Inflammatory macrophage treated with lipopolysaccharide for 1 hour (primary cell): ENCODE measurements at regions not wholly inside any gene's neighbourhood (a gene's known extent, or its start where the extent isn't known, plus 50 kb on each side); places are given as distances from the start of the nearest gene placed in this dataset.
"Not testable (repeated sequence)": the region's sequence is repeated elsewhere in the genome, so short reads cannot be mapped to it uniquely, and the experiment has no call there.

Experiments
- DNase-seq, 2 donors: peaks; one replicate each; pipeline ENCODE4 v3.0.0-alpha.2; 2020 to 2022

DNA sequence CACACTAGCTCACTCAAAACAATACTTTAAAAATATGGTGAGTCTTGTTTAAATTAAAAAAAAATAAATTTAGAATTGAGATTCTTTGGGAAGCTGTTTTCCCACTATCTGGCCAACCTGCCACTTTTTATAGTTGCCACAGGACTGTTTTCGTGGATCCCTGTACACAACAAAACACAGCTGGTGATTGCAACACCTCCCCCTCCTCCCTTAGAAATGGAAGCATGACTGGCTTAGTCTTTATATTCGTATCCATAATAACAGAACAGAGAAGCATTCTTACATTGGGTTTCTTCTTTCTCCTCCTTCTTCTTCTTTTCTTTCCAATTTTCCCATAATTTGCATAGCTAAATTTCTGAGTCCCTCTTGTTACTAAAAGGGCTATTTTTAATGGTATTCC lies 79.5 kb upstream of the GJB6 start:
- peak; percentile 46 to 52 for DNase-seq

DNA sequence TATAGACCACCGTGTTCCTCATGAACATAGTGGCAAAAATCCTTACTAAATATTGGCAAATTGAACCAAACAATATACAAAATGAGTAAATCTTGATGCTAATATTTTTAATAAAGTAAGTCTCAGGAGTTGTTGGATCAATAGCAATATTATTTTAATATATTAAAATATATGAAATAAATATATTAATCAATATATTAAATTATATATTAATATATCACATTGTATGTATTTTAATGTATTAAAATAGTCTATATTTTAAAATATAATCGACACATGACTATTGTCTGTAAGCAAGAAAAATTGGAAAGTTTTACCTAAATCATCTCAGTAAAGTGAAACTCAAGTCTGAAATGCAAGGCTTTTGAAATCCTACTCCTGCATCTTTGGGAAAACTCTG lies 78.9 kb upstream of the GJB6 start:
- no peak for DNase-seq

DNA sequence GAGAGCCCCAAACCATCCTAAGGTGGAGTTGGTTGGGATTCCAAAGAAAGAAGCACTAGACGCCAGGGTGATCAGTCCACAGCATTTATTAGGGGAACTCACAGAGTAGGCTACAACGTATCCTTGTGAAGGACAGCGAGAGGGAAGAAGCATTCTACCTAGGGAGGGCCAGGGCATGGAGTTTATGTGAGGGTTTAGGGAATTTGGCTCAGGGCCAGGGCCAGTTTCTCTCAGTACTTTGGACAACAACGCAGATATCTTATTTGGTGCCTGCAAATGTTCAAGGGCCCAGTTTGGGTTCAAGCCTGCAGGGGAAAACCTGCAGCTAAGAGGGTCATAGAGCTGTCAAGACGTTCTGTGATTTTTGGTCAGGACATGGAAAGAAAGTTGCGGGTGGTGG lies 73.9 kb upstream of the GJB6 start:
- no peak for DNase-seq

DNA sequence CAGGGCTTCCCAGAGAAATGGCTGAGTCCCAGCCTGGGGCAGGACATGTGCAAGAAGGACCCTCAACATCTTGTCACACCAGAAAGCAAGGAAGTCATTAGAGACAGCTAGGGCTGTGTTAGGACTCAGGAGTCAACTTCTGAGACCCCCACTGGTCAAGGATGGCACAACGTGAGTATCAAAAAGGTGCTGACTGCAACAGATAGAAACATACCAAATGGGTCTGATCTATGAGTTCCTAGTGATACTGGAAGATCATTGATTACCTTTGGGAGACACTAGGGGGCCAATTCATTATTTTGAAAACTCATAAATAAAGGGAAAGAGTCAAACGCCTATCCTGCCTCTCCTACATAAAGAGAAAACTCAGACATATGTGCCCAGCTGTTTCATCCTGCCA lies 73.5 kb upstream of the GJB6 start:
- DNase-seq: no peak

DNA sequence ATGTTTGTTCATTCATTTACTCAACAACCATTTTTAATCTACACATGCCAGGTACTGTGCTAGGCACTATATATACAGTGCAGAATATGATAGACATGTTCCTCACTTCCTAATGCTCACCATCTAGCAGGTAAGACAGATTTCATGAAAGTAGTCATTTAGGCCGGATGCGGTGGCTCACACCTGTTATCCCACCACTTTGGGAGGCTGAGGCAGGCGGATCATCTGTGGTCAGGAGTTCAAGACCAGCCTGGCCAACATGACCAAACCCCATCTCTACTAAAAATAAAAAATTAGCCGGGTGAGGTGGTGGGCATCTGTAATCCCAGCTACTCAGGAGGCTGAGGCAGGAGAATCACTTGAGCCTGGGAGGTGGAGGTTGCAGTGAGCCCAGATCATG lies 71.9 kb upstream of the GJB6 start:
- not testable (repeated sequence) for DNase-seq

DNA sequence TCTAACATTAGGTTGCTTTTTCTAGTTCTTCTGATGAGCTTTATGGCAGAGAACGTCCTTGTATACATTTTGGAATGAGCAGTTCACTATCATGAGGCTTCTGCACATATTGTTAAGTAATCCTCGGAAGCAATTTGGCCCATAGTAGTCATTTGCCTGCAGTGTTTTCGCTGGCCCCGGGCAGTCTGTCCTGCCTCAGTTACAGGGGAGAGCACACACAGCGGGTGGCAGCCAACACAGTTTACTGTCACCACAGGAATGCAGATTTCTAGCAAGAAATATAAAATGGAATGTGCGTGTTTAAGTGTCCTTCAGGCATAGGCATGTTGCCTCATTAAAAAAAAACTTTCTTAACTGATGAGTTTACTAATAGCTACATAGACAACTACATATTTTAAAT lies 71.5 kb upstream of the GJB6 start:
- DNase-seq: no peak

DNA sequence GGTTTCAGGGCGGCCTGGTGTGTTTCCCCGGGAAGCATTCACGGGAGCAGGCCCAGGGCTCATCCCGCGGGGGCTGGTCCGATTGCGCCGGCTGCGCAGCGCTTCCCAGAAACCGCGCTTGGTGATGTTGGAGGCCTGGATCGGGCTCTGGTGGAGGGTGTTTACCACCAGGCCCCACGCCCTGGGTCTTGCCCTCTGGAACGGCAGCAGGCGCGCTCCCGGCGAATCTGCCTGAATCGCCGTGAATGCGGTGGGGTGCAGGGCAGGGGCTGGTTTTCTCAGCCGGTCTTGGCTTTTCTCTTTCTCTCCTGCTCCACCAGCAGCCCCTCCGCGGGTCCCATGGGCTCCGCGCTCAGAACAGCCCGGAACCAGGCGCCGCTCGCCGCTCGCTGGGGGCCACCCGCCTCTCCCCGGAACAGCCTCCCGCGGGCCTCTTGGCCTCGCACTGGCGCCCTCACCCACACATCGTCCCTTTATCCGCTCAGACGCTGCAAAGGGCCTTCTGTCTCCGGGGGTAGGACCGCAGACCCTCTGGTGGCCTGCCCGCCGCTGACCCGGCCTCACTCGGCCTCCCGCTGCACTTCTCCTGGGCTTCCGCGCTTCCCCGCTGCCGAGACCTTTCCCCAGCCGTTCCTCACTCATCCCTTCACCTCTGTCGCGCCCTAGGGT lies 69.4 kb upstream of the GJB6 start:
- no peak for DNase-seq

DNA sequence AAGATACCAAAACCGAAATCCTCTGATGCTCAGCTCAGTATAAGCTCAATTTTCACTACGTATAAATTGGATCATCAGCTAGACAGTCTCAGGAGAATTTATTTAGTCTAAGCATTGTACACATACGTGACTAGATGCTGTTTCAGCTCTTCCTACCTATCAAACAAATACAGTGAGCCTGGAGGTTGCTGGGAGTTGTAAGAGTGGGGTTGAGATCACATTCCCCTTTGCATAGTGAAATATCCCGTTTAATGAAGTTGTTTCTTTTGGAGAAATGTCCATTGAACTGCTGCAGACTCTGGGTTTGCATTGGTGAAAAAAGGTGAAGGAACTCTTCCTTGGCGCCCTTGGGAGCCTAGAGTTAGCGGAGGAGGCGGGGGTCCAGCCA lies 68.9 kb upstream of the GJB6 start:
- no peak for DNase-seq

DNA sequence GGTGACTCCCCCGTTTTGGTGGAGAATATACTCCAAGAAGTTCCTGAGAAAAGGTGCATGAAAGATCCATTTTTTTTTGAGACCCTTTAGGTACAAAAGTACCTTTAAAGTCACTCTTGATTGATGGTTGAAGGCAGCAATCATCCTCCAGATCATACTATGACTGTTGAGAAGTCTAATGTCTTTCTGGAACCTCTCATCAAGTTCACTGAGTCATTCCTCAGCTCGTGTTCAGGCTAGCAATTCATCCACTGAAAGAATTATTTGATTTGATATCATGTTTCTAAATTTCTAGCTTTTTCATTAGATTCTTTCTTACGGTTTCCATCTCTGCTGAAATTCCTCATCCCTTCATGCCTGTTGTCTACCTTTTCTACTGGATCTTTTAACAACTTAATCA lies 65.1 kb upstream of the GJB6 start:
- no peak for DNase-seq

DNA sequence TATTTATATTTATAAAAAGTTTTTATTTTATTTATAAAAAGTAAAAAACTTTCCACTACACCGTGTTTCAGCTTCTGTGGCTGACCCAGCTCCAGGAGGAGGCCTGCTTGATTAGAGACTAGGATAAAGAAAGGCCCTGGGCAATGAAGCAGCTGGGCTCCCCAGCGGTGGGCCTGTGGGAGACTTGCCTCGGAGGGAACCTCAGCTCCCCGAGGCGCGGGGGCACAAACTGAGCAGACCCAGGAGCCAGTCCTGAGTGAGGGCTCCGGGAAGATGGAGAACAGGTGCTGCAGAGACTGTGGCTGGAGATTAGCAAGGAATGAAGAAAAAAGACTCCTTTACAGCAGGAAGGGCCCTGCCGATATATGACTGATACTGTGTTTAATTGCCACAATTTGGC lies 63.8 kb upstream of the GJB6 start:
- no peak for DNase-seq

DNA sequence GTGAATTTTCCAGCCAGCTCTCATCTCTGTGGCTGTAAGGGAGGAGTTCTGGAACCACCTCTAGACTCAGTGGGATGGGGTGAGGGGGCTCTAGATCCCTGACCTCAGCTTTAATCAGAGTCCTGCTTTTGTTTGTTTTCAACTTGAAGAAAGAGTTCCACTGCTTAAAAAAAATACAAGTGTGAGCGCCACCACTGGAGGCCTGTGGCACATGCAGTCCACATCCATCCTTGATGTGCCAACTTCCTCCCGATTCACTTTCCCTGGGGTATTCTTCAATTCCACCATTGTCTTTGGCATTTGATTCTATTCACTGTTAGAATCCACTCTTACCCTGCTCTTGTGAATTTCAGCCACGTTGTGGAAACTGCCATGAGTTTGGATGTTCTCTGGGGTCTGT lies 62.4 kb upstream of the GJB6 start:
- DNase-seq: no peak

DNA sequence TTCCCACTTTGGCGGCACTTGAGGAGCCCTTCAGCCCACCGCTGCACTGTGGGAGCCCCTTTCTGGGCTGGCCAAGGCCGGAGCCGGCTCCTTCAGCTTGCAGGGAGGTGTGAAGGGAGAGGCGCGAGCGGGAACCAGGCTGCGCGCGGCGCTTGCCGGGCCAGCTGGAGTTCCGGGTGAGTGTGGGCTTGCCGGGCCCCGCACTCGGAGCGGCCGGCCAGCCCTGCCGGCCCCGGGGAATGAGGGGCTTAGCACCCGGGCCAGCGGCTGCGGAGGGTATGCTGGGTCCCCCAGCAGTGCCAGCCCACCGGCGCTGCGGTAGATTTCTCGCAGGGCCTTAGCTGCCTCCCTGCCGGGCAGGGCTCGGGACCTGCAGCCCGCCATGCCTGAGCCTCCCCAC lies 60.2 kb upstream of the GJB6 start:
- not testable (repeated sequence) for DNase-seq

DNA sequence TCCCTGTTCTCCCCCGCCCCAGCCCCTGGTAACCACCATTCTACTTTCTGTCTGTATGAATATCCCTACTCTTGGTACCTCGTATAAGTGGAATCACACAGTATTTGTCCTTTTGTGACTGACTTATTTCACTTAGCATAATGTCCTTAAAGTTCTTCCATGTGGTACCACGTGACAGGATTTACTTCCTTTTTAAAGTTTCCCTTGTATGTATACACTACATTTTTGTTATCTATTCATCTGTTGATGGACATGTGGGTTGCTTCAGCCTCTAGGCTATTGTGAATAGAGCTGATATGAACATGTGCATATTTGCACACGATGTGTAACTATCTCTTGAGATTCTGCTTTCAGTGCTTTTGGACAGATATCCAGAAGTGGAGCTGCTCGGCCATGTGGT lies 59.6 kb upstream of the GJB6 start:
- no peak for DNase-seq

DNA sequence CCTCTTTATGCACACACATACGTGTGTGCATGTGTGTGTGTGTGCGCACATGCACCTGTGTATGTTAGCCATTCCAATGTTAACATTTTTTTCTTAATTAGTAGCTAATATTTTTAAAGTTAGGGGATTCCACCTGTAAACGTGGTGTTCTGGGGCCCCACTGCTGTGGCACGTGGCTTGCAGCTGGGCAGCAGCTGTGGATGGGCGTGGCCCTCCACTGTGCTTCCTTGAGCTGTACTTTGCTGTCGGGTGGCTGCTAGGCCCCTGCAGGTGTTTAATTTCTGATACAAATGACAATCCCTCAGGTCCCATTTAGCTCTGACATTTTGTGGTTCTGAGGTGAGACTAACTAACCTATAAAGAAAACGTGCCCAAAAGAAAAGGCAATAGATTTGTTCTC lies 58.9 kb upstream of the GJB6 start:
- no peak for DNase-seq

DNA sequence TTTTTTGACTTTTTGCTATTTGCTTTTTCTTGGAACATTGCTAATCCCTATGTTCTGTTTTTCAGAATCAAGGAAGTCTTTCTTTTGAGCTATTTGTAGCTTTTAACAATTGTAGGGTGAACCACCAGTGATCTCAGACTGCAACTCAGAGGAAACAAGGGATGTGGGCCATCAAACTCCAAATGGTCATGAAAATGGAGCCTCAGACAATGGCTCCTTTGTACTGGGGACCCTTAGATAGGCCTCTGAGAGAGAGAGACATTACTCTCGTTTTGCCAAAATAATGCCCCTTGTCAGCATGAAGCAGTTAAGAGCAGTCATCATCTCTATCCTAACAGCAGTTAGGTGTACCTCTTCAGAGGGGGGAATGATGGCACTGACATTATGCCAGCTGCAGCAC lies 56.4 kb upstream of the GJB6 start:
- DNase-seq: no peak

DNA sequence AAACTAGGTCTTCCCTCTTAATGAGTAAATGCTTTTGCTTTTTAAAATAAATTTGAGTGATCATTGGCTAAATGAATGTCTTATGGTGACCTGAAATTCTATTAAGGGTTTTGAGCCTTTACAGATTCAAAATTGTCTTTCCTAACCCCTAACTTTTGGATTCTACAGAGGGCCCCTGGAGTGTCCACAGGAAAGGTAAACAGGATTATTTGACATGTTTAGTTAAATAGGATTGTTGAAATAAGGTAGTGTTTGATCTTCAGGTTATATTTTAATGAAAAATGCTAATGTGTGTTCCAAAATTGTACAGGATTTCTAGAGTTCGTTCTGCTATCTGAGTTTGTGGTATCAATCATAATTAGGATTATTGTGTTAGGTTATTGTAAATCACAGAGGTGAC lies 55.9 kb upstream of the GJB6 start:
- DNase-seq: no peak

DNA sequence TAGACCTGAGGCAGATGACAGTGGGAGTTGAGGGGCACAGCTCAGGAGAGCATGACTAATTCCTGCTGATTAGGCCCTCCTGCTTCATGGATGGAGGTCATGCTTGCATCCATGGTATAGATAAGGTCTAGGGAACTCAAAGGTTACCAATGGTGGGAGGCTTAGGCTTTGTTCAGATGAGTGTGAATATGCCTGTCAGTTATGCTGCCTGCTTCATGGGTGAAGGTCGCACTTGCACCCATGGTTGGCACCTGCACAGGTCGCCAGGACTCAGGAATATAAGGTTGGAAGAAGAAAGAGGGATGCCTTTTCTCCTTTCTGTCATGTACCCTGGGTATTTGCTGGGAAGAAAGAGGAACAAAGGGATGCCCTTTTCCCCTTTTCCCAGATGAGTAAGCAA lies 53.4 kb upstream of the GJB6 start:
- DNase-seq: no peak
